ENCODE measurements at regions not wholly inside any gene's neighbourhood (a gene's known extent, or its start where the extent isn't known, plus 50 kb on each side); places are given as distances from the start of the nearest gene placed in this dataset.
"Not testable (repeated sequence)": the region's sequence is repeated elsewhere in the genome, so short reads cannot be mapped to it uniquely, and the experiment has no call there.

GRCh38 chr10:87416892-87417291 is 59.3 kb downstream of the NUTM2D start:
- DNase-seq (ENCODE audit: low read depth), result not testable (repeated sequence)

GRCh38 chr10:87422641-87423040 is 65.1 kb downstream of the NUTM2D start:
- DNase-seq (ENCODE audit: low read depth), result peak; percentile 7

GRCh38 chr10:87424697-87425373 is 67.3 kb downstream of the NUTM2D start:
- DNase-seq (ENCODE audit: low read depth), result not testable (repeated sequence)

- not testable (repeated sequence) for DNase-seq (ENCODE audit: low read depth)
Measured at GRCh38 chr10:87433836-87434235, 70.9 kb upstream of the MINPP1 start.

- not testable (repeated sequence) for DNase-seq (ENCODE audit: low read depth)
Measured at GRCh38 chr10:87435295-87435826, 69.3 kb upstream of the MINPP1 start.

GRCh38 chr10:87436104-87436503 is 68.6 kb upstream of the MINPP1 start:
- not testable (repeated sequence) for DNase-seq (ENCODE audit: low read depth)

GRCh38 chr10:87437450-87437849 is 67.2 kb upstream of the MINPP1 start:
- peak; percentile 40 for DNase-seq (ENCODE audit: low read depth)

All from stromal cell of bone marrow (primary cell).